Body of pancreas (tissue), 4 donors: ENCODE measurements at regions not wholly inside any gene's neighbourhood (a gene's known extent, or its start where the extent isn't known, plus 50 kb on each side); places are given as distances from the start of the nearest gene placed in this dataset.

Experiments used
- ATAC-seq: fragments of 150-250 bp; one replicate; pipeline ENCODE4 v1.9.1; 2016
- DNase-seq, 4 donors: peaks; one replicate each; pipeline ENCODE4 v3.0.0-alpha.2; 2019
- H3K27ac ChIP-seq, 4 donors: fragments of 200-600 bp; sonication (generic); 1 replicate in 3 of 4; 2 replicates in 1 of 4; pipeline versions ENCODE4 v1.5.1 to v1.6.1; 2016 to 2019; ENCODE audit warnings: mild to moderate bottlenecking in 1 of 4, mixed read lengths in 1 of 4, moderate library complexity in 1 of 4
- H3K27me3 ChIP-seq, 2 donors: fragments of 200-600 bp; sonication (generic); one replicate each; pipeline ENCODE4 v1.6.0; 2016; ENCODE audit warnings: mild to moderate bottlenecking in 1 of 2
- H3K36me3 ChIP-seq, 2 donors: fragments of 200-600 bp; sonication (generic); replicated peaks in 1 of 2; 2 replicates each; pipeline ENCODE4 v1.5.1; 2016; ENCODE audit warnings: low read depth in 2 of 2; ENCODE audit not compliant: insufficient read depth in 1 of 2
- H3K4me1 ChIP-seq: fragments of 200-600 bp; sonication (generic); one replicate; pipeline ENCODE4 v1.6.0; 2016
- H3K4me3 ChIP-seq, 2 donors: fragments of 200-600 bp; sonication (generic); 1 replicate in 1 of 2; 2 replicates in 1 of 2; pipeline ENCODE4 v1.5.1; 2016 to 2019
- H3K9me3 ChIP-seq, 3 donors: fragments of 200-600 bp; sonication (generic); 1 replicate in 2 of 3; 2 replicates in 1 of 3; pipeline ENCODE4 v1.5.1; 2016
- POLR2A ChIP-seq, 3 donors: fragments of 450-650 bp; IDR thresholded peaks; one replicate each; pipeline ENCODE4 v1.6.1; 2016; ENCODE audit warnings: antibody characterized with exemption in 3 of 3, mild to moderate bottlenecking in 2 of 3
- WGBS, 2 donors: methylation state at CpG; one replicate each; pipeline ENCODE4 v1.1.5; 2017; 5-methylcytosine and 5-hydroxymethylcytosine counted together
- intact Hi-C: fragments of 100-400 bp; cut with DNase I; formaldehyde crosslinking; loops from one replicate; pipeline ENCODE4 v1.15.1; 2023
- TF ChIP-seq, protein P1 (sequence below), 7 experiments: fragments of 450-650 bp in 4 of 7; fragments of 200-600 bp in 3 of 7; sonication (generic) in 3 of 7; IDR thresholded peaks; one replicate each; pipeline ENCODE4 v1.5.1; 2016 to 2019; ENCODE audit warnings: antibody characterized with exemption in 7 of 7

DNA sequence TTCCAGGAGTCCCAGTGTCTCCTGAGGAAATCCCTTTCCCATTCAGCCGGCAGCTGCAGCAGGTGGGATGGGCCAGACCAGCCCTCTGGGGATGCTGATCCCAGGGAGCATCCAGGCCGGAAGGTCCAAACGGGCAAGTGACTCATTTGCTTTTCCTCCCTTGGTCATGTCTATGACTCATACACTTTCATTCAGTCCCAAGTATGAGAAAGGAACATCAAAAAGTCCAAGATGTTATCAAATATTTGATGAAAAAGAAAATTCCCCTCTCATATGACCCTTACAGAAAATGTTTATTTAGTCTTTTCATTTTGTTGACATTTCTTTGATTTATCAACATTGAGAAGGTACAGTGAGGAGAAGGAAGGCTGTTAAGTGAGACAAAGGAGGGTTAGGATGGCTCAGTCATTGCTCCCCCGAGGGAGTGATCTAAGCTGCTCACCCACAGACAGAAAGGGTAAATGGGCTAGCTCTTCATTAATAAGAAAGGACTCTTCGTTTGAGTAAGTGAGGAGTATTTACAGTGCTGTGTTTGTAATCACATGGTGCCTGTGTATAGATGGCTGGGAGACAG is 117.6 kb upstream of the ANKRD55 start:
- 40 to 54% methylated on average over 5 of the region's 5 CpGs for WGBS, 2 donors
- H3K4me1 ChIP-seq, result peaks cover 3% of the 10 kb centered on the region
- no peak overlapping the region for H3K4me3 ChIP-seq
- H3K36me3 ChIP-seq, result no peaks in the 10 kb centered on the region
- DNase-seq (peak; percentile 19 to 55 (median 30)), ATAC-seq (peak; percentile 70)
- H3K9me3 ChIP-seq, result no peaks in the 10 kb centered on the region
- no peaks in the 10 kb centered on the region for H3K27me3 ChIP-seq
- intact Hi-C loops, result no loop called here
- TF ChIP-seq, protein P1, sequence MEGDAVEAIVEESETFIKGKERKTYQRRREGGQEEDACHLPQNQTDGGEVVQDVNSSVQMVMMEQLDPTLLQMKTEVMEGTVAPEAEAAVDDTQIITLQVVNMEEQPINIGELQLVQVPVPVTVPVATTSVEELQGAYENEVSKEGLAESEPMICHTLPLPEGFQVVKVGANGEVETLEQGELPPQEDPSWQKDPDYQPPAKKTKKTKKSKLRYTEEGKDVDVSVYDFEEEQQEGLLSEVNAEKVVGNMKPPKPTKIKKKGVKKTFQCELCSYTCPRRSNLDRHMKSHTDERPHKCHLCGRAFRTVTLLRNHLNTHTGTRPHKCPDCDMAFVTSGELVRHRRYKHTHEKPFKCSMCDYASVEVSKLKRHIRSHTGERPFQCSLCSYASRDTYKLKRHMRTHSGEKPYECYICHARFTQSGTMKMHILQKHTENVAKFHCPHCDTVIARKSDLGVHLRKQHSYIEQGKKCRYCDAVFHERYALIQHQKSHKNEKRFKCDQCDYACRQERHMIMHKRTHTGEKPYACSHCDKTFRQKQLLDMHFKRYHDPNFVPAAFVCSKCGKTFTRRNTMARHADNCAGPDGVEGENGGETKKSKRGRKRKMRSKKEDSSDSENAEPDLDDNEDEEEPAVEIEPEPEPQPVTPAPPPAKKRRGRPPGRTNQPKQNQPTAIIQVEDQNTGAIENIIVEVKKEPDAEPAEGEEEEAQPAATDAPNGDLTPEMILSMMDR (IDR thresholded peaks at IDR 0.05), result no peak
- no peak for TF ChIP-seq POLR2A (IDR thresholded peaks at IDR 0.05)
- H3K27ac ChIP-seq, result peak overlapping the region in 1 of 4 donors; percentile 26

GRCh38 chr5:56350011-56350596 is 117.0 kb upstream of the ANKRD55 start:
- H3K27ac ChIP-seq, result no peak overlapping the region

DNA sequence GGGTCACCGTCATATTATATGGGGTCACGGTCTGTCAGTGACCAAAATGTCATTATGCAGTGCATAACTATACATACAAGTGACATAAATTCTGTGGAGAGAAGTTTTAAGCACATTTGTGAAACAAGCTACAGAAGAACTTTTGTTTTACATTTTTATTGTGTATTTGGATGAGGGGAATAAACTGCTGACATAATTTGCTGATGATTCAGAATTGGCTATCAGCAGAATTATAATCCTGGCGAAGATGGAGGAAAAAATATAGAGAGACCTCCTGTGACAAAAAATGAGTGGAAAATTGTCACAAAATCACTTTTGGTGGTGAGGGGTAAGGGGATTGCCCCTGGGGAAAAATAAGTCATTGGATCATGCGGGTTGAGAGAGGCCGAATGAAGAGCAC is 116.3 kb upstream of the ANKRD55 start:
- ATAC-seq, result no peak
- Histone ChIP-seq H3K27me3 (no peaks in the 10 kb centered on the region), H3K9me3 (no peaks in the 10 kb centered on the region), H3K4me1 (no peaks in the 10 kb centered on the region), H3K36me3 (no peaks in the 10 kb centered on the region), H3K27ac (no peak overlapping the region), H3K4me3 (no peak overlapping the region)
- intact Hi-C loops, result no loop called here
- no peak for TF ChIP-seq POLR2A (IDR thresholded peaks at IDR 0.05)
- TF ChIP-seq, protein P1 (IDR thresholded peaks at IDR 0.05), result no peak
- WGBS, 2 donors, result 93 to 94% methylated on average over 5 of the region's 5 CpGs
- DNase-seq, result no peak

More at GRCh38 chr5:56350011-56350596, 117.0 kb upstream of the ANKRD55 start:
- WGBS, 2 donors, result 73 to 79% methylated on average over 3 of the region's 3 CpGs
- Histone ChIP-seq H3K4me1 (no peaks in the 10 kb centered on the region), H3K36me3 (no peaks in the 10 kb centered on the region), H3K4me3 (no peak overlapping the region), H3K27me3 (no peaks in the 10 kb centered on the region), H3K9me3 (no peaks in the 10 kb centered on the region)
- intact Hi-C loops, result no loop called here
- ATAC-seq (no peak), DNase-seq (no peak)
- TF ChIP-seq, protein P1 (IDR thresholded peaks at IDR 0.05), result no peak
- no peak for TF ChIP-seq POLR2A (IDR thresholded peaks at IDR 0.05)

- 81 to 85% methylated on average over 2 of the region's 2 CpGs for WGBS, 2 donors
- no peak overlapping the region for H3K27ac ChIP-seq
- ATAC-seq (no peak), DNase-seq (peak in 1 of 4 donors; percentile 28)
- TF ChIP-seq, protein P1 (IDR thresholded peaks at IDR 0.05), result no peak
- TF ChIP-seq POLR2A (IDR thresholded peaks at IDR 0.05), result no peak
- intact Hi-C loops, result no loop called here
- H3K36me3 ChIP-seq, result no peaks in the 10 kb centered on the region
- no peak overlapping the region for H3K4me3 ChIP-seq
- no peaks in the 10 kb centered on the region for H3K4me1 ChIP-seq
- no peaks in the 10 kb centered on the region for H3K9me3 ChIP-seq
- no peaks in the 10 kb centered on the region for H3K27me3 ChIP-seq
Measured at GRCh38 chr5:56346741-56347535, 113.8 kb upstream of the ANKRD55 start.
